ENCODE measurements at regions not wholly inside any gene's neighbourhood (a gene's known extent, or its start where the extent isn't known, plus 50 kb on each side); places are given as distances from the start of the nearest gene placed in this dataset.

DNA sequence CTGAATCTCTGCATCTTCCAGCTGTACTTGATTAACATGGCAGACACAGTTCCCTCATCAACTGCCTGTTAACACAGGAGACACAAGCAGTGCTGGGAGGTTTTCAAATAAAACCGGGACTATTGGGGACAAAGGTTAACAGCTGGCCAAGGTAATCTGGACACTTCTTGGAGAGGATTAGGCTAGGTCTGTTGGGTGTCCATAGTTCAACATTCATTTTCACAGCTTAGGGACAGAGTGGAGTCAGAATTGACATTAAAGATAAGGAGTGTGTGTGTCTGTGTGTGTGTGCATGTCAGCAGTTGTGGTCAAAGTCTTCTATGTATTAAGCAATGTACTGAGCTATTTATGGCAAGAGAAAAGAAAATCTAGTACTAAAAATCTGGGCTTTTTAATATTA lies 216.2 kb downstream of the MED10 start:
- TF ChIP-seq, protein P1, sequence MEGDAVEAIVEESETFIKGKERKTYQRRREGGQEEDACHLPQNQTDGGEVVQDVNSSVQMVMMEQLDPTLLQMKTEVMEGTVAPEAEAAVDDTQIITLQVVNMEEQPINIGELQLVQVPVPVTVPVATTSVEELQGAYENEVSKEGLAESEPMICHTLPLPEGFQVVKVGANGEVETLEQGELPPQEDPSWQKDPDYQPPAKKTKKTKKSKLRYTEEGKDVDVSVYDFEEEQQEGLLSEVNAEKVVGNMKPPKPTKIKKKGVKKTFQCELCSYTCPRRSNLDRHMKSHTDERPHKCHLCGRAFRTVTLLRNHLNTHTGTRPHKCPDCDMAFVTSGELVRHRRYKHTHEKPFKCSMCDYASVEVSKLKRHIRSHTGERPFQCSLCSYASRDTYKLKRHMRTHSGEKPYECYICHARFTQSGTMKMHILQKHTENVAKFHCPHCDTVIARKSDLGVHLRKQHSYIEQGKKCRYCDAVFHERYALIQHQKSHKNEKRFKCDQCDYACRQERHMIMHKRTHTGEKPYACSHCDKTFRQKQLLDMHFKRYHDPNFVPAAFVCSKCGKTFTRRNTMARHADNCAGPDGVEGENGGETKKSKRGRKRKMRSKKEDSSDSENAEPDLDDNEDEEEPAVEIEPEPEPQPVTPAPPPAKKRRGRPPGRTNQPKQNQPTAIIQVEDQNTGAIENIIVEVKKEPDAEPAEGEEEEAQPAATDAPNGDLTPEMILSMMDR (IDR thresholded peaks at IDR 0.05; ENCODE audit: low read length), result no peak
- TF ChIP-seq EZH2 (IDR thresholded peaks at IDR 0.05; ENCODE audit: borderline replicate concordance, low read length), result no peak
